A549 (cell line): ENCODE measurements at regions not wholly inside any gene's neighbourhood (a gene's known extent, or its start where the extent isn't known, plus 50 kb on each side); places are given as distances from the start of the nearest gene placed in this dataset.

ENCODE experiments used
- ATAC-seq, 2 experiments: fragments of 200-7000 bp in 1 of 2; fragments of >200 bp in 1 of 2; cut with Nextera tagmentation in 1 of 2; cut with Tn5 transposase in 1 of 2; 3 replicates each; pipeline versions ENCODE4 v1.8.0 to v1.9.1; 2018 to 2020; ENCODE audit warnings: mild to moderate bottlenecking in 1 of 2, moderate library complexity in 1 of 2
- CTCF ChIA-PET: fragments of 300-600 bp; sonication (Branson Sonifier 250); formaldehyde crosslinking; extraction: SDS; loops from one replicate; lab custom pipeline; 2021; ENCODE audit warnings: antibody characterized with exemption, inconsistent platforms; lab: Yijun Ruan, JAX
- POLR2A ChIA-PET: fragments of 350-600 bp; formaldehyde crosslinking; extraction: SDS; loops from one replicate; lab custom pipeline; 2021; ENCODE audit warnings: antibody characterized with exemption, inconsistent platforms; lab: Yijun Ruan, JAX
- DNase-seq, 2 experiments: peaks; one replicate each; pipeline versions ENCODE4 v3.0.0 to v3.0.0-alpha.2; 2011 to 2016; ENCODE audit warnings: low read depth in 1 of 2, low spot score in 1 of 2
- FAIRE-seq: peaks from 2 replicates; lab custom pipeline; 2011; peaks lifted over from hg19 to GRCh38; lab: Jason Lieb, UNC
- H3K27ac ChIP-seq, 2 experiments: fragments of >200 bp; sonication (Bioruptor Twin); formaldehyde crosslinking; 3 replicates each; pipeline ENCODE4 v1.5.1; 2016 to 2017
- H3K4me1 ChIP-seq: fragments of >200 bp; sonication (Bioruptor Twin); formaldehyde crosslinking; 3 replicates; pipeline ENCODE4 v1.6.1; 2016
- H3K4me2 ChIP-seq: fragments of >200 bp; sonication (Bioruptor Twin); formaldehyde crosslinking; 3 replicates; pipeline ENCODE4 v1.6.1; 2016
- H3K4me3 ChIP-seq: fragments of >200 bp; sonication (Bioruptor Twin); formaldehyde crosslinking; 3 replicates; pipeline ENCODE4 v1.5.1; 2016
- H3K9me3 ChIP-seq: fragments of >200 bp; sonication (Bioruptor Twin); formaldehyde crosslinking; 3 replicates; pipeline ENCODE4 v1.6.1; 2016
- ATOH8 ChIP-seq: fragments of 250-450 bp; sonication (Bioruptor Pico); IDR thresholded peaks from 2 replicates; pipeline ENCODE4 v1.5.0; 2020; ENCODE audit warnings: low read depth, mild to moderate bottlenecking, moderate library complexity
- BHLHE40 ChIP-seq: IDR thresholded peaks from 2 replicates; pipeline ENCODE4 v1.6.1; 2012; ENCODE audit warnings: low read depth, low read length, inconsistent platforms
- CEBPB ChIP-seq, 2 experiments: fragments of >200 bp in 1 of 2; sonication (Bioruptor Twin) in 1 of 2; formaldehyde crosslinking in 1 of 2; IDR thresholded peaks; 2 replicates each; pipeline ENCODE4 v1.6.1; 2012 to 2016
- CHD4 ChIP-seq: fragments of 200-600 bp; sonication (generic); IDR thresholded peaks from 2 replicates; pipeline ENCODE4 v1.6.1; 2016; ENCODE audit warnings: antibody characterized with exemption, mild to moderate bottlenecking, borderline replicate concordance
- E2F6 ChIP-seq: IDR thresholded peaks from 2 replicates; pipeline ENCODE4 v1.6.1; 2012; ENCODE audit warnings: low read depth, borderline replicate concordance
- ESRRA ChIP-seq: fragments of 150-350 bp; IDR thresholded peaks from 2 replicates; pipeline ENCODE4 v1.6.1; 2014; ENCODE audit warnings: mild to moderate bottlenecking, low read length, borderline replicate concordance
- FOSB ChIP-seq: fragments of 250-450 bp; sonication (Bioruptor Pico); IDR thresholded peaks from 2 replicates; pipeline ENCODE4 v1.5.0; 2020; ENCODE audit warnings: mild to moderate bottlenecking, moderate library complexity
- FOSL2 ChIP-seq, 2 experiments: fragments of 450-650 bp in 1 of 2; fragments of >200 bp in 1 of 2; sonication (Bioruptor Twin) in 1 of 2; formaldehyde crosslinking; IDR thresholded peaks; 2 replicates each; pipeline versions ENCODE4 v1.5.0 to v1.6.1; 2016 to 2020; ENCODE audit warnings: mild to moderate bottlenecking in 1 of 2, moderate library complexity in 1 of 2
- FOXS1 ChIP-seq: fragments of 250-450 bp; sonication (Bioruptor Pico); IDR thresholded peaks from 2 replicates; pipeline ENCODE4 v1.5.0; 2020; ENCODE audit warnings: mild to moderate bottlenecking, moderate library complexity
- JUNB ChIP-seq: fragments of >200 bp; sonication (Bioruptor Twin); formaldehyde crosslinking; IDR thresholded peaks from 2 replicates; pipeline ENCODE4 v1.6.1; 2016
- KDM5A ChIP-seq: fragments of 200-600 bp; sonication (generic); IDR thresholded peaks from 2 replicates; pipeline ENCODE4 v1.6.1; 2016; ENCODE audit warnings: antibody characterized with exemption, mild to moderate bottlenecking
- MAFK ChIP-seq: fragments of 450-650 bp; IDR thresholded peaks from 2 replicates; pipeline ENCODE4 v1.6.1; 2014; ENCODE audit not compliant: partially characterized antibody
- NFE2L2 ChIP-seq: fragments of 150-350 bp; conservative IDR thresholded peaks from 2 replicates; pipeline ENCODE4 v1.6.1; 2014; ENCODE audit warnings: low read length
- NR3C1 ChIP-seq: fragments of >200 bp; sonication (Bioruptor Twin); formaldehyde crosslinking; IDR thresholded peaks from 3 replicates; pipeline ENCODE4 v1.6.1; 2017
- RAD21 ChIP-seq, 2 experiments: fragments of >200 bp in 1 of 2; sonication (Bioruptor Twin) in 1 of 2; formaldehyde crosslinking in 1 of 2; IDR thresholded peaks in 1 of 2; conservative IDR thresholded peaks in 1 of 2; 2 replicates in 1 of 2; 3 replicates in 1 of 2; pipeline ENCODE4 v1.6.1; 2012 to 2018; ENCODE audit warnings: inconsistent platforms in 1 of 2
- TP53 ChIP-seq: fragments of 250-450 bp; sonication (Bioruptor Pico); IDR thresholded peaks from 2 replicates; pipeline ENCODE4 v1.5.0; 2021; ENCODE audit warnings: mild to moderate bottlenecking, moderate library complexity
- WGBS: methylation state at CpG from one replicate; pipeline ENCODE4 v1.1.6; 2017; ENCODE audit errors: missing lambda C conversion rate; 5-methylcytosine and 5-hydroxymethylcytosine counted together
- TF ChIP-seq, protein P1 (sequence below): fragments of 200-600 bp; sonication (generic); IDR thresholded peaks from 2 replicates; pipeline ENCODE4 v1.6.1; 2016; ENCODE audit warnings: antibody characterized with exemption, mild to moderate bottlenecking, moderate library complexity
- TF ChIP-seq, protein P2 (sequence below): IDR thresholded peaks from 2 replicates; pipeline ENCODE4 v1.6.1; 2012
- TF ChIP-seq, protein P3 (sequence below): IDR thresholded peaks from 2 replicates; pipeline ENCODE4 v1.6.1; 2012

DNA sequence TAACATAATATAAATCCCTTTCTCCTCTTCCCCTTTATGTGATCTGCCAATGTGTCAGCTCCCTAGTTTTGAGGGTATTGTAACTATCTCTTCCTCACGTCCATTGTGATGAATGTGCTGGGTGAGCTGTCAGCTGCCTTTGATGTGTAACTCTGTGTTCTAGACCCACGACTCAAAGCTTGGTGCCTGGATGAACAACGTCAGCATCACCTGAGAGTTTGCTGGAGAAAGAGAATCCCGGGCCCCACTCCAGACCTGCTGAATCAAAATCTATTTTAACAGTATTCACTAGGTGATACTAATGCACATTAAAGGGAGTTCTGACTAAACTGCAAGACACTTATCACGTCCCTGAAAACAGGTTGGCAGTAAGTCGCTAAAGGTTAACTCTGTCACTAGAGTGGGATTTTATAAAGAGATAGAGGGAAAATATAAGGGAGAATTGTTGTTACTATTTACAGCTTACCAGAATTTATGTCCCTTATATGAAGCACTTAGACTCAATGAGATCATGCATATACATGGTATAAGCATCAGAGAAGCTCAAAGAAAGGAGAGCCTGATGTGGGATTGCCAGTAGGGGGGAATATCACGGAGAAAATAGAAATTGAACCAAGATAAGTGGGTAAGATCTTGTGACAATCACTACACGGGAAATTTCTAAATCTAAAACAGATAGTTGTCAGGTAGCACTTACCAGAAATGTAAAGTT lies 423.8 kb upstream of the SLC30A5 start:
- 27% methylated on average over 8 of the region's 8 CpGs for WGBS
- no peak for FAIRE-seq
- TF ChIP-seq FOSL2 (IDR thresholded peaks at IDR 0.05) (no peak), FOSL2 (CRISPR knock-in tag; IDR thresholded peaks at IDR 0.05) (no peak), TP53 (no peak), KDM5A (no peak), FOXS1 (CRISPR knock-in tag) (no peak), ATOH8 (no peak), NR3C1 (no peak), FOSB (CRISPR knock-in tag) (no peak), RAD21 (conservative IDR thresholded peaks at IDR 0.05 in 1 of 2, IDR thresholded peaks at IDR 0.05 in 1 of 2) (no peak), ESRRA (no peak), E2F6 (no peak), CHD4 (no peak), MAFK (no peak), NFE2L2 (no peak)
- TF ChIP-seq, protein P1, sequence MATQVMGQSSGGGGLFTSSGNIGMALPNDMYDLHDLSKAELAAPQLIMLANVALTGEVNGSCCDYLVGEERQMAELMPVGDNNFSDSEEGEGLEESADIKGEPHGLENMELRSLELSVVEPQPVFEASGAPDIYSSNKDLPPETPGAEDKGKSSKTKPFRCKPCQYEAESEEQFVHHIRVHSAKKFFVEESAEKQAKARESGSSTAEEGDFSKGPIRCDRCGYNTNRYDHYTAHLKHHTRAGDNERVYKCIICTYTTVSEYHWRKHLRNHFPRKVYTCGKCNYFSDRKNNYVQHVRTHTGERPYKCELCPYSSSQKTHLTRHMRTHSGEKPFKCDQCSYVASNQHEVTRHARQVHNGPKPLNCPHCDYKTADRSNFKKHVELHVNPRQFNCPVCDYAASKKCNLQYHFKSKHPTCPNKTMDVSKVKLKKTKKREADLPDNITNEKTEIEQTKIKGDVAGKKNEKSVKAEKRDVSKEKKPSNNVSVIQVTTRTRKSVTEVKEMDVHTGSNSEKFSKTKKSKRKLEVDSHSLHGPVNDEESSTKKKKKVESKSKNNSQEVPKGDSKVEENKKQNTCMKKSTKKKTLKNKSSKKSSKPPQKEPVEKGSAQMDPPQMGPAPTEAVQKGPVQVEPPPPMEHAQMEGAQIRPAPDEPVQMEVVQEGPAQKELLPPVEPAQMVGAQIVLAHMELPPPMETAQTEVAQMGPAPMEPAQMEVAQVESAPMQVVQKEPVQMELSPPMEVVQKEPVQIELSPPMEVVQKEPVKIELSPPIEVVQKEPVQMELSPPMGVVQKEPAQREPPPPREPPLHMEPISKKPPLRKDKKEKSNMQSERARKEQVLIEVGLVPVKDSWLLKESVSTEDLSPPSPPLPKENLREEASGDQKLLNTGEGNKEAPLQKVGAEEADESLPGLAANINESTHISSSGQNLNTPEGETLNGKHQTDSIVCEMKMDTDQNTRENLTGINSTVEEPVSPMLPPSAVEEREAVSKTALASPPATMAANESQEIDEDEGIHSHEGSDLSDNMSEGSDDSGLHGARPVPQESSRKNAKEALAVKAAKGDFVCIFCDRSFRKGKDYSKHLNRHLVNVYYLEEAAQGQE, result no peak
- TF ChIP-seq, protein P2, sequence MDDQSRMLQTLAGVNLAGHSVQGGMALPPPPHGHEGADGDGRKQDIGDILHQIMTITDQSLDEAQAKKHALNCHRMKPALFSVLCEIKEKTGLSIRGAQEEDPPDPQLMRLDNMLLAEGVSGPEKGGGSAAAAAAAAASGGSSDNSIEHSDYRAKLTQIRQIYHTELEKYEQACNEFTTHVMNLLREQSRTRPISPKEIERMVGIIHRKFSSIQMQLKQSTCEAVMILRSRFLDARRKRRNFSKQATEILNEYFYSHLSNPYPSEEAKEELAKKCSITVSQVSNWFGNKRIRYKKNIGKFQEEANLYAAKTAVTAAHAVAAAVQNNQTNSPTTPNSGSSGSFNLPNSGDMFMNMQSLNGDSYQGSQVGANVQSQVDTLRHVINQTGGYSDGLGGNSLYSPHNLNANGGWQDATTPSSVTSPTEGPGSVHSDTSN, result no peak
- TF ChIP-seq, protein P3, sequence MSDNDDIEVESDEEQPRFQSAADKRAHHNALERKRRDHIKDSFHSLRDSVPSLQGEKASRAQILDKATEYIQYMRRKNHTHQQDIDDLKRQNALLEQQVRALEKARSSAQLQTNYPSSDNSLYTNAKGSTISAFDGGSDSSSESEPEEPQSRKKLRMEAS, result no peak
- TF ChIP-seq, all 56 proteins: peak for 0
- Histone ChIP-seq H3K4me2 (no peak overlapping the region), H3K4me3 (no peak overlapping the region), H3K9me3 (no peaks in the 10 kb centered on the region), H3K4me1 (no peaks in the 10 kb centered on the region), H3K27ac (no peak overlapping the region)
- ChIA-PET CTCF (no interaction called here), POLR2A (no interaction called here)
- DNase-seq (no peak), ATAC-seq (no peak)

DNA sequence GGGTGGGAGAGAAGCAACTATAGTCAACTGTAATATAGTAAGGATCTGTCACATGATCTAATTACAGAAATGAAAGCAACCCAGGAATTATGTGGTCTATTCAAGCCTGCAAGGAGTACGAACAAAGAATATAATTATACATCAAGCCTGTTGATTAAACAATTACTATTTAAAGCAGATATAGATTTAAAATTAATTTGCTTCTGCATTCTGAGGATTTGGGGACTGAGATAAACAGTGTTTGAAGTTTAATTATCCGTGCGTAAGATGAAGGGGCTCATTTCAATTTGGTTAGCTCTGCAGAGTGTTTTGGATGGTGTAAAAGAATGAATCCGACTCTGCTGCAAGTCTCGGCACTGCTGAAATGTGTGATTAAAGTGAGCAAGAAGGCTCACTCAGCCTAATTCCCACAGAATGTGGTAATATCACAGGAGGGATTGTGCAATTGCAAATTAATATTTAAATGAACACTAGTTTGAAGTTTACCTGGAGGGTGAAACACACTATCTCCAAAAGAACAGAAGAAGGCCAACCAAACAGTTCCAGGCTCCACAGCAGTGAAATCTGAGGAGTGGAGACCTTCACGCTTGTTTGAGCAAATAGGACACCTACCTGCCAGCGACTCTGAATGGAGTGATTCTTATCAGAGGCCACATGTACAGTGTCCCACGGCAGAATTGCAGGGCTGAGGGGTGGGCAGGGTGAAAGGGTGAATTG lies 420.6 kb upstream of the SLC30A5 start:
- ATAC-seq, result no peak
- CTCF ChIA-PET, result no interaction called here
- Histone ChIP-seq H3K4me2 (no peak overlapping the region), H3K4me3 (no peak overlapping the region), H3K9me3 (no peaks in the 10 kb centered on the region), H3K4me1 (no peaks in the 10 kb centered on the region), H3K27ac (no peak overlapping the region)
- FAIRE-seq, result no peak
- 63% methylated on average over 8 of the region's 8 CpGs for WGBS
- TF ChIP-seq NR3C1, result no peak
- no peak for TF ChIP-seq JUNB
- no peak for TF ChIP-seq TP53
- no peak for TF ChIP-seq CEBPB (IDR thresholded peaks at IDR 0.05)
- TF ChIP-seq KDM5A, result no peak
- TF ChIP-seq BHLHE40, result no peak
- no peak for DNase-seq
- POLR2A ChIA-PET, result no interaction called here
